Endothelial cell of hepatic sinusoid (primary cell): ENCODE measurements at regions not wholly inside any gene's neighbourhood (a gene's known extent, or its start where the extent isn't known, plus 50 kb on each side); places are given as distances from the start of the nearest gene placed in this dataset.
"Not testable (repeated sequence)": the region's sequence is repeated elsewhere in the genome, so short reads cannot be mapped to it uniquely, and the experiment has no call there.

ENCODE experiments used
- in situ Hi-C: cut with HindIII; loops from 2 replicates; pipeline ENCODE4 v1.10.0; 2017; ENCODE audit warnings: low sequenced_read_pairs

DNA sequence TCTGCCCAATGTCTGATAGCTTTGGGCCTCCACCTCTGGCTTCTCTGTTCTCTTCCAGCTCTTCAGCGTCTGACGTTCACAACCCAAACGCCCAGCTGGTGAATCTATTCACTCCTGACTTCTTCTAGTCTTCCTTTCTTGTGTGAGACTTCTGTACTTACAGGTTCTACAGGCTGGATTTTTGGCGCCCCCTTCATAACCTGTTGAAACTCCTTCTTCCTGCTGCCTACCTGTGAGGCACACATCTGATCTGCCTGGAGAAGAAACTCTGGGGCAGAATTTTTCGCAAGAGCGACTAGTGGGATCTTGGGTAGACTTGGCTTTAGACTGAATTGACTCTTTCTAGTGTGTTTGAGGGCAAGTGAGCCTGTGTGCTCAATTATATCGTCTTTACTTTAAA is 249.3 kb downstream of the REEP3 start:
- in situ Hi-C loops = no loop called here

DNA sequence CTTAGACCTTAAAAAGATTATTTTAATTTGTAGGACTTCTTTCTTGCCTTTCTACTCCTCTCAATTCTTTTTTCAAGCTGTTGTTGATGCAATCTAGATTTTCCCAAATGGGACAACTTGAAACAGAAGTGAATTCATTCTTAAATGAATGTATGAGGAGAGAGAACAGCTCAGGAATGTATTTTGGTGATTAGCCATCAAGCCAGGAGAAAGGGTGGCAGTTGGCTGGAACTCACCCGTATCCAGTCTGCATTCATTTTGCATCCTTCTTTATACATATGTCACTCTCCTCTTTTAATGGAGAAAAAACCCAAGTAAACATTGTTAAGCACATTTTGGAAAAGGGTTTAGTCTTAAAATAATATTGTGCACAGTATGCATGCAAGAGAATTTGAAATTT is 251.3 kb downstream of the REEP3 start:
- in situ Hi-C loops = no loop called here

DNA sequence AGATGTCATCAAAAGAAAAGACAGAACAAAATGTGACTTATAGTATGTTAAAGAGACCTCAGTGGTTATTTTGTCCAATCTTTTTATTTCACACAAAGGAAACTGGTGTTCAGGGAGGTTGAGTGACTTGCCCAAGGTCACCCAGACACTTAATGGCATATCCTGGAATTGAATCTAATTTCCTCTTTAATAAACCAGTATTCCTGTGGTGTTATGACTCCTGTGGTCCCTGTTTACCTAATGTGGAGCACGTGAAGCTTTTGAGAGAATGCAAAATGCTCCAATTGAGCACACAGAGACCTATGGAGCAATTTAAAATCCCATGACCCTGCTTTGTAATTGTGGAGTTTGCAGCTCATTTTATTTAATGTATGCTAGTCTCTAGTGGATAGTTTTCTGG is 251.9 kb downstream of the REEP3 start:
- in situ Hi-C loops = no loop called here

DNA sequence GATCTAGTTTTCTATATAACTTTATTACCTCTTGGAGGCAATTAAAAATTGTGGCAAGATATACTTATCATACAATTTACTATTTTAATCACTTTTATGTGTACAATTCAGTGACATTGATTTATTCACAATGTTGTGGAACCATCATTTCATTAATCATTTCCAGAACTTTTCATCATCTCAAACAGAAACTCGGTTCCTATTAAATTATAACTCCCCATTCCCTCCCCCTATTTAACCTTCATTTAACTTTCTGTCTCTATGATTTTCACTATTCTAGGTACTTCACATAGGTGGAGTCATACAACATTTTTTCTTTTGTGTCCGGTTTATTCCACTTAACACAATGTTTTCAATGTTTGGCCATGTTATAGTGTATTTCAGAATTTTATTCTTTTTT is 252.8 kb downstream of the REEP3 start:
- in situ Hi-C loops = no loop called here

DNA sequence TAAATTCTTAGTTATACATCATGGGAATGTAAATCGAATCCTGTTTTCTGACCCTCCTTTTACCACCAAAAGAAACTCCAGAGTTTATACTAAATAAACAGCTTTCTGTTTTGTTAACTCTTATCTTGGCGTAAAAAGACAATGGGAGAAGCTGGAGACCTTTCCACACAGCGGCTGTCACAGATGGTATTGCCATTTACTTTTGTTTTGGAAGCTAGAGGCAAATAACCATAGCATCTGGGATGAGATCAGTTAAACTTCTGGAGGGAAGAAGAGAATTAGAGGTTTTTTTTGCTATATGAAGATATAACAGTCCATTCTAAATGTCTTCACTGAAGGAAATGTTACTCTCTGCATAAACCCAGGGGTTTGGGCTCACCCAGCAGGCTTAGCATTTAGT is 258.9 kb downstream of the REEP3 start:
- in situ Hi-C loops = no loop called here

DNA sequence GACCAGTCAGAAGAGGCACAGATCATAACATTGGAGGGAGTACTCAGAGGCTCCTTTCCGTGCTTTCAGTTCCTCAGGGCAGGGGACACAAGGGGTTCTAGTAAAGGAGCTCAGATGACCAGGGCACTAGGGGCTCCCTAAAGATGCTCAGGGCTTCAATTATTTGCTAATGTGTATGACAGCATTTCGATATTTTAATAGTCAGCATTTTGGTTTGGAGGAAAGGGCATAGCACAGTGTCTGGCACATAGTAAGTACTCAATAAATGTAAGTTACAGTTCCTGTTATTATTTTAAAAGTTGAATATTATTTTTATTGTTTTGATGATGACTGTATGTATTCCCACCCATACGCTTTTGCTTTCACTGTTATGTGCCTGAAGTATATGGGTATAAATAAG is 260.0 kb downstream of the REEP3 start:
- in situ Hi-C loops = no loop called here

DNA sequence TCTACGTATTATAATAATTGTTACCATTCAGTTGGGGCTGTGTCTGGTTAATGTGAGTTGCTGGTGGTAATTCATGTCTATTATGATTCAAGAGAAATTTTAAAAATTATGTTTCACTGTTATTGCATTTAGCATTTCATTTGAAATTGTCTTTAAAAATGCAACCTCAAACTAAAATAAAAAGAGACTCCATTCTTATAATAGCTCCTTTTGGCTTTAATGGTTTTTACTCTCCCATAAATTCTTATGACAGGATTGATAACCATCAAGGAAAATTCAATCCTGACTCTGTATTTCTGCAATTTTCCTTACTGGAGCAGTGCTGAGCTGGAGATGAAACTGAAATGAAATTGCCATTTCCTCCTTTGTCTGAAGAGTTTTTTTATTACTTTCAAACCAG is 262.7 kb downstream of the REEP3 start:
- in situ Hi-C loops = no loop called here

DNA sequence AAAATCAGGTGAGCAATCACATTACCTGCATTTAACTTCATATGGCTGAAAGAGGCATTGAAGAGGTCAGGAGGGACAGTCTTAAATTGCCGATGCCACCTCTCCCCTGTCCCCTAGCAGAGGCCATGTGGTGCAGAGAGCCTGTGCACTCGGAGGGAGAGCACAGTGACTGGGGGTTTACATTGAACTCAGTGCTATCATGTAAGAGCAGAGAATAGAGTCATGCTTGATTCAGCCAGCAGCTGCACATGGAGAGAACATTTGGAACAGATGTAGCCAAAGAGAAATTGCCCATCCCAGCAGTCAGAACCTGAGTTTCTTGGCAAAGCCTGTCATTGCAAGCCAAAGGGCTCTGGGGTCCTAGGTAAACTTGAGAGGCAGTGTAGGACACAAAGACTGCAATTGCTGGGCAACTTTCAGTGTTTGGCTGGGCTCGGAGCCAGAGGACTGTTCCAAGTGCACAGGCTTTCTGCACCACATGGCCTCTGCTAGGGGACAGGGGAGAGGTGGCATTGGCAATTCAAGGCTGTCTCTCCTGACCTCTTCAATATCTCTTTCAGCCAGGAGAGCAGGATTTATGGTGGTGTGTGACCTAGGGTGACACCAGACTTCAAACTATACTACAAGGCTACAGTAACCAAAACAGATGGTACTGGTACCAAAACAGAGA is 267.1 kb downstream of the REEP3 start:
- in situ Hi-C loops = no loop called here

DNA sequence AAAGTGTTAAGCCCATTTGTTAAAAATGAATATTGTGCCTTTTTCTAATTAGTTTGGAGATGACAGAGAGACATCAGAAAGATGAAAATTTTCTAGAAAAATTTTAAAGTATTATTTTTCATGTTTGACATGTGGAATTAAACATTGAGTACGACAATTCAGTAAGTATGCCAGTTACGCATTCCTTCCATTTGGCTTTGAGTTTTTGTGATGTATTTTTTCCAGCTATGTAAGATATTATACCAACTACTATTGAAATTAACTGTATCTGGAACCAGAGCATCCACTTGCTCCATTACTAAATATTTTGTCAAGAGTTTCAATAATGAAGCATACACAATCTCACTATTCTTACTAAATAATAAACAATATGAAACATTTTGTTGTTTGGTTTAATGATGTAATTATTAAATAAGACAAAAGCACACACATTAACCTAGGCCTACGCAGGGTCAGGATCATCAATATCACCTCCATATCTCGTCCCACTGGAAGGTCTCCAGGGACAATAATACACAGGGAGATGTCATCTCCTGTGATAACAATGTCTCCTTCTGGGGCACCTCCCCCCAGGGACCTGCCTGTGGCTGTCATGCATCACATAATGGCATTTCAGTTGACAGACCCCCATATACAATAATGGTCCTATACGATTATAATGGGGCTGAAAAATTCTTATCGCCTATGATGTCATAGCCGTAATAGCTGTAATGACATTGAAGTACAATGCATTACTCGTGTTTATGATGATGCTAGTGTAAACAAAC is 274.1 kb downstream of the REEP3 start:
- in situ Hi-C loops = no loop called here

DNA sequence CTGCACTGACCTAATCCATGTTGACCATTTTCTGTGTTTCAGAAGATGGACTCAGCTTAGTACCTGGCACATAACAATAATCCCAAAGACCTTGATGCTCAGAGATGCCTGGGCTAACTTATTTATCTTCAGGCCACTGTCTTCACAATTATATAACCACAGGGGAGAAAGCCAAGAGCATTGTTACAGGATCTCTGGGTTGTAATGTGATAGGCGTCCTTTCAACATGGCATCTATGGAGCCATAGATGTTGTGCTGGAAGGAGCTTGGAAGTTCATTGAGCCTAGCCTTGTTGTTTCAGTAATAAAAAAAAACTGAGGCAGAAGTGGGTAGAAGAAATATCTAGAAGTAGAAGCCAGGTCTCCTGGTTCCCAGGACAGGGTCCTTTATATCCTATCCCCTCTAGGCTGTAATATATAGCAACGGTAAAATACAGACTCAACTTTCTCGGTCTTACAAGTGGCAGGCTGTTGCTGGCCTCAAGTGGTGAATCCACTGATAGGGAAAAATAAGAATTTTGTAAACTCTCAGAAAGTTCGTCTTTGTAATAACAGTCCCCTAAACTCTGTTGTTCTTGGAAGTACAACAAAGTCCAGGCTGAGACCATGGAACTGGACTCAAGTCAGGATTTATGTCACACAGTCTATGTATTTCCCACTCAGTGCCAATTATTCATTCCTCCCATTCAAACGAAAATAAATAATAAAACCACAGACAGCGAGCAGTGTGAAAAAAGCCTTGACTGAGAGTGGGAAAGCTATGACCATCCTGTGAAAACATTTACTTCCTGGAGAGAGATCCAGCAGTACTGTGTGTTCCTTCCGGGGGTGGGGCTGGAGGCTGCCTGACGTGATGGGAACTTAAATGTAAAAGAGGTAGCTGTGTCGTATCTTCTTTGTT is 277.6 kb downstream of the REEP3 start:
- in situ Hi-C loops = no loop called here

DNA sequence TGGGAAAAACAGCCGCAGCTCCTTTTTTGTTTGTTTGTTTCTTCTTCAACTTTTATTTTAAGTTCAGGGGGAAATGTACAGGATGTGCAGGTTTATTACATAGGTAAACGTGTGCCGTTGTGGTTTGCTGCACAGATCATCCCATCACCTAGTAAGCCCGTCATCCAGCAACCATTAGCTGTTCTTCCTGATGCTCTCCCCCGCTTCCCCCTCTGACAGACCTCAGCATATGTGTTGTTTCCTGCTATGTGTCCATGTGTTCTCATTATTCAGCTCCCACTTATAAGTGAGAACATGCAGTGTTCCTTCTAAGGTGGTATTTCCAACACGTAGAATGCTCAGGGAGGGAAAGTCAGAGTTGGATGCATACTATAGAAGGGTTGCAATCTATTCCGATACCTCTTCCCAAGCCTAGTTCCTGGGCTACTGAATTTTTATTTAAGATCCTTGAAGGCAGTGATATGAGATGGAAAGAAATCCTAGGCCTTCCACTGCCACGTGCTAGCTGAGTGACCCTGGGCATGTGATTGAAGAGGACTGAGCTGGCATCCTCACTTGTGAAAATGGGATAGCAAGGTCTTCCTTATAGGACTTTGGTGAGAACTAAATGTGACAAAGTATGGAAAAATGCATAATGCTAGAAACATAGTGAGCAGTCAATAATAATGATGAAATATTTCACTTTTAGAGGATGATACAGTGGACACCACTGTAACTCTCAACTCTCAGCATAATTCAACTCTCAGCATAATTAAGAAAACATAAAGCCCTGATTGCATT is 278.5 kb downstream of the REEP3 start:
- in situ Hi-C loops = no loop called here

DNA sequence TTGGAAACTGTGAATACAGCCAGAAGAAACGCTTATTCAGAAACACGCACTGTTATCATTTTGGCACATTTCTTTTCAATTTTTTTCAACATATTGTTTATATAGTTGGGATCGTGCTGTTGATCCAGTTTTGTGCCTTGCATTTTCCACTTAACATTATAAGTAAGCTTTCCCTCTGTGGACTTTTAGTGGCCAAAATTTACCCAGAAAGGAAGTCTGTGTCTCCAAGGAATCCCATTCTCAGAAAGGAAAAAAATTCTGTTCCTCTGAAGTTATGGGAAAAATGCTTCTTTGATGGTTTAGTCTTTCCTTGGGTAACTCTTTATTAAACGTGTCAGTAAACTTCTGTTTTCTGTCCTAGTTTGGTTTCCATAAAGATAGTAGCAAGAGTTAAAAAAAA is 280.0 kb downstream of the REEP3 start:
- in situ Hi-C loops = no loop called here

DNA sequence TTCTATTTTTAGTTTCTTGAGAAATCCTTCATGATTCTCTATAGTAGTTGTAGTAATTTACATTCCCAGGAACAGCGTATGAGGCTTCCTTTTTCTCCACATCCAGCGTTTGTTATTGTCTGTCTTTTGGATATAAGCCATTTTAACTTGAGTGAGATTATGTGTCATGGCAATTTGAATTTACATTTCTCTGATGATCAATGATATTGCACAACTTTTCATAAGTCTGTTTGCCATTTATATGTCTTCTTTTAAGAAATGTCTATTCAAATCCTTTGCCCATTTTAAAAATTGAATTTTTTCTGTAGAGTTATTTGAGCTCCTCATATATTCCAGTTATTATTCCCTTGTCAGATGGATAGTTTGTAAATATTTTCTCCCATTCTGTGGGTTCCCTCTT is 285.1 kb downstream of the REEP3 start:
- in situ Hi-C loops = no loop called here

DNA sequence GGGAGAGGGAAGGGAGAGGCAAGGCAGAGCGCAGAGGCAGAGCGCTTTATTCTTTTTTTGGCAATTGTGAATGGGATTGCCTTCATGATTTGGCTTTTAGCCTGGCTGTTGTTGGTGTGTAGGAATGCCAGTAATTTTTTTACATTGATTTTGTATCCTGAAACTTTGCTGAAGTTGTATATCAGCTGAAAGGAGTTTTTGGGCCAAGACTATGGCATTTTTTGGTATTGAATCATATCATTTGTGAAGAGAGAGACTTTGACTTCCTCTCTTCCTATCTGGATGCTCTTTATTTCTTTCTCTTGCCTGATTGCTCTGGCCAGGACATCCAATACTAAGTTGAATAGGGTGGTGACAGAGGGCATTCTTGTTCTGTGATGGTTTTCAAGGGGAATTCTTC is 291.3 kb downstream of the REEP3 start:
- in situ Hi-C loops = no loop called here

DNA sequence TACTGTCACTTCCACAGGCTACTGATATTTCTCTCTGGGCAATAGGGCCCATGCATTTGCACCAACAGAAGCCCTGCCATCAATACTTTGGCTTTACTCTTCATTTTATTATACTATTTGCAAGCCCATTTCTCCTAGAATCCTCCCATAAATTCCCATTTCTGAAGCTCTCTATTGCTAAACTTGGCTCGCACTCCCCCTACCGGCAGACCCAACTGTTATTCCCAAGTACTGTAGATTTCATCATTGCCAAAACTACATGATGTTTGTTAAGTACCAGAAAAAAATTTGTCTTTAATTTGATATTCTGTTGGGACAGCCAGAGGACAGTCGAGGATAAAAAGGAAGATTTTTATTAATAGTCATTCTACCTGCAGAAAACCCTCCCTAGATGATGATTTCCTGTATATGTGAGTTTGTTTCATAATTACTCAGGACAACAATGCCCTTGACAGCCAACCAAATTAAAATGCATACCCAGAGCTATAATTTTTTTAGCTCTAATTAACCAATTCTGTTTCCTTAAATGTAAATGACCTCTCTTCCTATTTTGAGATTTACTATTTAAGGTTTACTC is 298.6 kb downstream of the REEP3 start:
- in situ Hi-C loops = no loop called here

DNA sequence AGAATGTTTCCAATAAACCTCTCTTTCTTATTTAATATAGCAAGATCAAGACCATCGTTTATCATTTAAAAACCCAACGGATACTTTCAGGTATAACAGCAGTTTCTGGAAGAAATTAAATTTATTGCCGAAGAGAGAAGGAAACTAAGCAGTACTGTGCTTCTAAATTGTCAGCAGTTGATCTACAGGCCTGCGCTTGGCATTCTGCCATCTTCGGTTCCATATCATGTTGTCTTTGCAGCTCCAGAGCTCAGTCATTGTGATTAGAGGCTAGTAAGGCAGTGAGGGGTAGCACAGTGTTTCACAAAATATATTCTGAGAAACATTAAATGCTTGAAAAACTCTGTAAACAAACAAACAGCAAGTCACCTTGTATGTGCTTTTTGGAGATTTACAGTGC is 301.3 kb downstream of the REEP3 start:
- in situ Hi-C loops = no loop called here

DNA sequence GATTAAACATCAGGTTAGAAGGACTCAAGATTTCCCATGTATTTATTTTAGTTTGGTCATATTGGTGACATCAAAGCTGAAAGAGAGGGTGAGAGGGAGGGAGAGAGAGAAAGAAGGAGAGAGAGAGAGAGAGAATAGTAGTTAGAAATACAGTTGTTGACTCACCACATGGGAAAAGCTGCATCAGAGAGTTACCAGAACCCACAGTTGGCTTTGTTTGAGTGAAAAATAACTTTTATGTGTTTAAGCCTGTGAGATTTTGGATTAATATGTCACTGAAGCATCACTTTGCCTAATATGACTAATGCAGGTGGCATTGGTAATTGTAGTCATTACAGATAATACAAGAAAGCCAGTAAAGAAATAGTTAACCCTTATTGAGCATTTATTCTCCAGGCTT is 303.9 kb downstream of the REEP3 start:
- in situ Hi-C loops = no loop called here

DNA sequence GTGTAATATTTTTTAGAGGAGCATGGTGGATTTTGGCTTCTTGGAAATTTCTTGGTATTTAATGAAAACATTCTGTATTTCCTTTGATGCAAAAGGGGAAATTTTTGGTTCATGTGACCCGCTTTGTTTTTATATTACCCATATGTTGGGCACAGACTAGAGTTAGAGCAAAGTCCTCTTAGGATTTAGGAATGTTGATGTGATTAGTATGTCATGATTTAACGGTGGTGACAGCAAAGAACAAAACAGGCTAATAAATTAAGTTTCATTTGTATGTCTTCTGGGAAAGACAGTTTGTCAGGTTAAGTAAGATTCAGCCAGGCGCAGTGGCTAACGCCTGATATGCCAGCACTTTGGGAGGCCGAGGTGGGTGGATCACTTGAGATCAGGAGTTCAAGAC is 304.6 kb downstream of the REEP3 start:
- in situ Hi-C loops = no loop called here

DNA sequence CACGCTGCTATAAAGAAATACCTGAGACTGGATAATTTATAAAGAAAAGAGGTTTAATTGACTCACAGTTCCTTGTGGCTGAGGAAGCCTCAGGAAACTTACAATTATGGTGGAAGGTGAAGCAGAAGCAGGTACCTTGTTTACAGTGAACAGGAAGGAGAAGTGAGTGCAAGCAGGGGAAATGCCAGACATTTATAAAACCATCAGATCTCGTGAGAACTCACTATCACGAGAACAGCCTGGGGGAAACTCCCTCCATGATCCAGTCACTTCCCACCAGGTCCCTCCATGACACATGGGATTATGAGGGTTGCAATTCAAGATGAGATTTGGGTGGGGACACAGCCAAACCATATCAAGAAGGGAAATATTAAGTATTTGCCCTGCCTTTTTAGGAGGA is 305.8 kb downstream of the REEP3 start:
- in situ Hi-C loops = not testable (repeated sequence)

DNA sequence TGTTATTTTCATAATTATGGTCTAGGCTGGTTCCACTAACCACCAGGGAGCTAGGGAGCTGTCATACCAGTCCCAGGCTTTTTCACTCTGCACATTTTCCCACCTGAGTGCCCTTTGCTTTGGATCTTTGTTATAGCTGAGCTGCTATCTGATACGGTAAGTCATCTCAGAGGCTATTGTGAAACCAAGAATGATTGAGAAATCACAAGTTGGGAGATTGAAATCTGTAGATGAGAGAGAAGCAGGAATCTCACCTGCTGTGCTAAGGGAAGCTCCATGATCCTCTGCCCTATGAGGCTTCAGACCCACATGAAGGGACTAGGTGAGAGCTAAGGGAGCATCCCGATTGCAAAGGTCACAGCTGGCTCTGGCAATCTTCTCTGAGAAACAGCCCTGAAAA is 307.8 kb downstream of the REEP3 start:
- in situ Hi-C loops = no loop called here
